ENCODE measurements at regions not wholly inside any gene's neighbourhood (a gene's known extent, or its start where the extent isn't known, plus 50 kb on each side); places are given as distances from the start of the nearest gene placed in this dataset.

- TF ChIP-seq CTCF (IDR thresholded peaks at IDR 0.05): no peak
- no peak for TF ChIP-seq POLR2A (IDR thresholded peaks at IDR 0.05)
- TF ChIP-seq EP300 (IDR thresholded peaks at IDR 0.05): no peak
Observed at GRCh38 chr6:77133031-77133430, 330.3 kb downstream of the HTR1B start.
